SHP77 treated with DMSO at 0.1 percent for 48 hours (cell line): ENCODE measurements at regions not wholly inside any gene's neighbourhood (a gene's known extent, or its start where the extent isn't known, plus 50 kb on each side); places are given as distances from the start of the nearest gene placed in this dataset.

ENCODE experiments used
- DNase-seq: peaks from one replicate; lab custom pipeline; 2025; lab: John Stamatoyannopoulos, UW

GRCh38 chr11:104225047-104225446, 61.1 kb upstream of the PDGFD start:
- no peak for DNase-seq

DNA sequence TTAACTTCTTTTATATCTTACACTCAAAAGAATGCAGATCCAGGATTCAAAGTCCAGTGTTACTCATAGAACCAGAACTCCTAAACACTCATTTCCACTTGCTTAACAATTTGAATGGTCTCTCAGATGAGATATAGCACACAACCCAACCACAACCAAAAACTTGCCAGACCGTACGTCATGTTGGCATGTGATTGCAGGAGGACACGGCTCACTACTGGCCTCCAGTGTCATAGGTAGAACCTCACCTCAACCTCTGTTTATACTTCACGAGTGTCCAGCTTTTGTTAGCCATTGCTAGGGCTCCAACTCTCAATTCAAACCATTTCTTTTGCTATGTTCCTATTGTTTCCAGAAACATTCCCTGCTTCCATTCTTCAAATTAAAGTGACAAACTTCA, 58.5 kb upstream of the PDGFD start:
- no peak for DNase-seq

GRCh38 chr11:104221455-104221854, 57.5 kb upstream of the PDGFD start:
- DNase-seq = no peak

- DNase-seq = no peak
Measured at GRCh38 chr11:104219096-104219495, 55.1 kb upstream of the PDGFD start.

DNA sequence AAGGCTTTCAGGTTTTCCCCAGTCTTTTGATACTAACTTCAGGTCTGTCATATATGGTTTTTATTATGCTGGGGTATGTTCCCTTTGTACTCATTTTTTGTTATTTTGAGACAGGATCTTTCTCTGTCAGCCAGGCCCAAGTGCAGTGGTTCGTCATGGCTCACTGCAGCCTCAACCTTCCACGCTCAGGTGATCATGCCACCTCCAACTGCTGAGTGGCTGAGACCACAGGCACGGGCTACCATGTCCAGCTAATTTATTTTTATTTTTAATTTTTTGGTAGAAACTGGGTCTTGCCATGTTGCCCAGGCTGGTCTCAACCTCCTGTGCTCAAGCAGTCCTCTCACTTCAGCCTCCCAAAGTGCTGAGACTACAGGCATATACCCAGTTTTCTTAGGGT, 50.6 kb upstream of the PDGFD start:
- no peak for DNase-seq
